Prostate gland (tissue), 2 donors: ENCODE measurements at regions not wholly inside any gene's neighbourhood (a gene's known extent, or its start where the extent isn't known, plus 50 kb on each side); places are given as distances from the start of the nearest gene placed in this dataset.

Experiments used
- POLR2A ChIP-seq: fragments of 450-650 bp; IDR thresholded peaks from one replicate; pipeline ENCODE4 v1.6.1; 2016; ENCODE audit warnings: antibody characterized with exemption, mild to moderate bottlenecking
- TF ChIP-seq, protein P1 (sequence below), 4 experiments: fragments of 200-600 bp in 2 of 4; fragments of 450-650 bp in 2 of 4; sonication (generic) in 2 of 4; IDR thresholded peaks; 1 replicate in 3 of 4; 2 replicates in 1 of 4; pipeline ENCODE4 v1.5.1; 2016 to 2019; ENCODE audit warnings: antibody characterized with exemption in 4 of 4, mild to moderate bottlenecking in 2 of 4, moderate library complexity in 2 of 4

- TF ChIP-seq POLR2A, result no peak
- TF ChIP-seq, protein P1, sequence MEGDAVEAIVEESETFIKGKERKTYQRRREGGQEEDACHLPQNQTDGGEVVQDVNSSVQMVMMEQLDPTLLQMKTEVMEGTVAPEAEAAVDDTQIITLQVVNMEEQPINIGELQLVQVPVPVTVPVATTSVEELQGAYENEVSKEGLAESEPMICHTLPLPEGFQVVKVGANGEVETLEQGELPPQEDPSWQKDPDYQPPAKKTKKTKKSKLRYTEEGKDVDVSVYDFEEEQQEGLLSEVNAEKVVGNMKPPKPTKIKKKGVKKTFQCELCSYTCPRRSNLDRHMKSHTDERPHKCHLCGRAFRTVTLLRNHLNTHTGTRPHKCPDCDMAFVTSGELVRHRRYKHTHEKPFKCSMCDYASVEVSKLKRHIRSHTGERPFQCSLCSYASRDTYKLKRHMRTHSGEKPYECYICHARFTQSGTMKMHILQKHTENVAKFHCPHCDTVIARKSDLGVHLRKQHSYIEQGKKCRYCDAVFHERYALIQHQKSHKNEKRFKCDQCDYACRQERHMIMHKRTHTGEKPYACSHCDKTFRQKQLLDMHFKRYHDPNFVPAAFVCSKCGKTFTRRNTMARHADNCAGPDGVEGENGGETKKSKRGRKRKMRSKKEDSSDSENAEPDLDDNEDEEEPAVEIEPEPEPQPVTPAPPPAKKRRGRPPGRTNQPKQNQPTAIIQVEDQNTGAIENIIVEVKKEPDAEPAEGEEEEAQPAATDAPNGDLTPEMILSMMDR (IDR thresholded peaks at IDR 0.05), result no peak
Measured at GRCh38 chr3:43958973-43959372, 268.2 kb downstream of the ABHD5 start.
